C1 segment of cervical spinal cord (tissue), 14 donors: ENCODE measurements at regions not wholly inside any gene's neighbourhood (a gene's known extent, or its start where the extent isn't known, plus 50 kb on each side); places are given as distances from the start of the nearest gene placed in this dataset.

Experiments used
- DNase-seq, 14 donors: peaks; one replicate each; lab custom pipeline; 2025; lab: John Stamatoyannopoulos, UW

DNA sequence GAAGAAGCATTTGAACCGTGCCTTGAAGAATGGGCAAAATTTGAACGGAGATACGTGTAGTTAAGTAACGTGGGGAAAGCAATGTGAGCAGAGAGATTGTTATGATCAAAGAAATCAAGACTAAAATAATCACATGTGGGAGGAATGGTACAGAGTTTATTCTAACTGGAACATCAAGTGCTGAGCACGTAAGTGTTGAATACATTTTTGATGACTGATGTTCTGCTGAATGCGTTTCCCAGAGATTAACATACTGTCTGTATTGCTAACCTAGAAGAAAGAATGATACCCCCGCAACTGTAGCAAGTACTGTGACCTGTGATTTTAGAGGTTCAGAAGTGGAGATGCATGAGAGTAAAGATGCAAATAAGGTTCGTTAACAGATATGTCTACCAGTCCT is 146.9 kb upstream of the EPHA7 start:
- DNase-seq = no peak

DNA sequence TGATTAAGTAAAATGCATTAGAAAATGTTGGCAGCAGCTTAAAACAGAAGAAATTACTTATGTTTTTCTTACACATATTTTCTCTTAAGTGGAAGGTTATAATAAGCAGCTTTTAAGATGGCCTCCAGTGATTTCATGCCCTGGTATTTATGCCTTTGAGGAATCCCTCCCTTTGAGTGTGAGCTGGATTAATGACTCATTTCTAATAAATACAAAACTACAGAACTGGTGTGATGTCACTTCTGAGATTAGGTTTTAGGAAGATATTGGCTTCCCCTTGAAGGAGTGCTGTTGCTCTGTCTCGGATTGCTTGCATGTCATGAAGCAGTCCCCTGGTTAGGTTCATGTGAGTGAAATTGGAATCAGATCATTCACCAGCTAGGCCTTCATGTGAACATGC is 143.2 kb upstream of the EPHA7 start:
- DNase-seq = no peak

DNA sequence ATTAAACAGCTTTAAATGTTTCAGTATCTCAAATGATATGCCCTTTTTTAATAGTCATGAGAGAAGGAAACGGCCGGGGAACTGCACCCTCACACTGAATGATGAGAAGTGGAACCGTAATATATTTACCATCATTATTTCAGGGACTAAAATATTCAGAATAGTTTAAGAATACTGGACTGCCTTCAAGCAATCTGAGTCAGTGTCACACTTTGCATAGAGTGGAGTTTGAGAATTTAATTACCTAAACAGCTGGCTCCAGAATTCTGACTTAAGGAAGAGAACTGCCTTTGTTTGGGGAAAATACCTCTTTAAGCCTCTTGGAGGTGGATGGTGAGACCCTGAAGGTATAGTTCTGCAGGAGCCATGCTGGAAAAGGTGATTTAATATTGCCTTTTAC is 135.9 kb upstream of the EPHA7 start:
- DNase-seq = no peak

DNA sequence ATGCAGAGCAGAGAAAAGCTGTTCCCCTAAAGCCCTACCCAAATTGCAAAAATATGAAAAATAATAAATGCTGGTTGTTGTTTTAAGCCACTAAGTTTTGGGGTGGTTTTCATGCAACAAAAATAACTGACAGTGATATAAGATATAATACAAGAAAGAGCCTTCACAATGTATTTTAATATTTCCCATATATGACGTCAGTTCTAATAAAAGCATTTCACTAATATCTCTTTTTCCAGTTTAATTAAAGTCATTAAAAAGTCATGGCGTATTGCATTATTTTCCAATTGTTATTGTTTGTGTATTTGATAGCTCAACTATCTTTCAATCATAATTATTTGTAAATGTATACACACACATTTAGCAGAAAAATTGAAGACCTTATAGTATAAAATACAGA is 134.7 kb upstream of the EPHA7 start:
- DNase-seq = no peak

DNA sequence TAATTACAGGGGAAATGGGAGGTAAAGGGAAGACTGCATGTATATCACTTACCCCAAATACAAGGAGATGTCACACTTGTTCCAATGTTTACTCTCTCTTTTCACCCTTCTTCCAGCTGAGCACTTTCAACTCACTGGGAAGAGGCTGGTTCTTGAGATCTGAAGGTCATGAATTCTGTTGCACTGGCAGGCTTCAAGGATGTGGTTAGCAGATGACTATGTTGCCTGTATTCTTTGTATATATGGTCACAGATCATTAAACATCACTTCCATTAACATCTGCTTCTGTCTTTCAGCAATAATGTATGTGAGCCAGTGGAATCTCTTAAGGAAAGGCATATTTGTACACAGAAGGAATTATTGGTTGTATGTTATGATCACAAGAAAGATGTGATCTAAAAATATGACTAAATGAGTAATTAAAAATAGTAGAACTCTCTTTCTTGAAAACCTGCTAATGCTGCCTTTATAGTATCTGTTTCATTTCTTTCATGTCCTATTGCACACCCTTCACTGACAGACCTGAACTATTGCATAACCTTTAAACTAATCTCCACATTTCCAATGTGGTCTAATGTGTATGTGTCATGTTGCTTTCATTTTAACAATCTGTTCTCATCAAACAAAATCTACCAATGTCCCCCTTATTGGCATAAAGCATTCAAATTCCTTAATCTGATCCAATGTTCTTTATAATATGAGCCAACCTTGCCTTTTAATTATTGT is 131.4 kb upstream of the EPHA7 start:
- no peak for DNase-seq

DNA sequence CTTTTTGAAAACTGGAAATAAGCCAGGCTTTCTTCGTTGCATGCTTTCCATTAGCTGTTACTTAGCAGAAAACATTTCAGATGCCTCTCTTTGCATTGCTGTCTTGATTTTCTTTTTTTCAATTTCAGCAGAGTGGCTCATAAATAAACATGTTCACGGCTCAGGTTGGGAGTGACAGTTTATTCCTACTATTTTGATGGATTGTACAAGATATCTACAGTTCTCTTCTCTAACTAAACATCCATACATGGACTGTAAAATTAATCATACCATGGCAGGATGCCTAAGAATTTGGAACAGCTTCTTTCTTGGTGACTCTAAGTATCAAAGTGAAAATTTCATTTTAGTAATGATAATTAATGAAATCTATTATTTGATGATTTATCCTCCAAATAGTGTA is 130.5 kb upstream of the EPHA7 start:
- DNase-seq = no peak

DNA sequence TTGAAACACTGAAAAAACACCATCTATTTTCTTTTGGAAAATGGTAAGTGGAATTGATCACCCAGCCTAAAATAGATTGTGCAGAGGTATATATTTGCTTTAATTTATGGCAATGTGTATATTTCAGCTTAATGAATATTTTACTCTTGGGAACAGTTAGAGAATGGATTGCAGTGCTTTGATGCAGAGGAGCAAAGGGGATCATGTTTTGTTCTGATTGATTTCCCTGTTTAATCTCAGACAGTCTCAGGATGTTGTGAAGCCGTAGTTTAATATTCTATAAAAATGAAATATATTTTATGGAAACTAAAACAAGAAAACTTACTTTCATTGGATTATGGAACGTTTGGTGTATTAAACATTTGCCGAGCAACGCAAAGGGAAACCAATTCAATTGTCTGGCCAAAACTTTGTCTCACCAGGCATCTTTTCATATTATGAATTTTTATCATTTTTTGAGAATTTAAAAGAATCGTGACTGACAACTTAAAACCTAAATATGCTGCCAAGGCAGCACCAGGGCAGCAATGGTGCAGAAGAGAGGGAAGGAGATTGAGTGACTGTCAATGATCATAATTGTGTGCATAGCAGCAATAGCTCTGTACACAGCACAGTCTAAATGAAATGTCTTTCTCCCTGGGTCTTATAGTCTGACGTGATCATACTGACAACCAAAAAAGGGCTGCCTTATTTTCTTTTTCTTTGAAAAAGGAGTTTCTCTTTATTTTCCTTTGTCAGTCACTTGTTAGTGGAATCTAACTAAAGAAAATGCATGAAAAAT is 105.5 kb upstream of the EPHA7 start:
- DNase-seq = no peak

DNA sequence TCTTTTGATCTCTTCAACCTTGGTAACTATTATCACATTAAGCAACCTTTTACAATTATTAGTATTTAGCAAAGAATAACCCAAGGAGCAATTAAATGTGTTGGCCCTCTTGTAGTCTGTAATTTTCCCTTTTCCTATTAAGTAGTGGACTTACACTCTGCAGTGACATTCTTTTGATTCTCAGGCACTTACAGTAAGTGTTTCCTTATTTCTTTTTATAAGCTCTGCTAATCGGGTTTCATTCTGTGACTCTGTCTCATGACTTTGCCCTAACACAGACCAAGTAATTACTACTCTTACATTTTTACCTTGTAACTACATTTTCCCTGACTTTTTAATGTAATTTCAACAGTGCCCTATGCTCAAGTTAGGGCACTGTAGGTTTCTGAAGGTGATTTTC is 104.0 kb upstream of the EPHA7 start:
- no peak for DNase-seq

DNA sequence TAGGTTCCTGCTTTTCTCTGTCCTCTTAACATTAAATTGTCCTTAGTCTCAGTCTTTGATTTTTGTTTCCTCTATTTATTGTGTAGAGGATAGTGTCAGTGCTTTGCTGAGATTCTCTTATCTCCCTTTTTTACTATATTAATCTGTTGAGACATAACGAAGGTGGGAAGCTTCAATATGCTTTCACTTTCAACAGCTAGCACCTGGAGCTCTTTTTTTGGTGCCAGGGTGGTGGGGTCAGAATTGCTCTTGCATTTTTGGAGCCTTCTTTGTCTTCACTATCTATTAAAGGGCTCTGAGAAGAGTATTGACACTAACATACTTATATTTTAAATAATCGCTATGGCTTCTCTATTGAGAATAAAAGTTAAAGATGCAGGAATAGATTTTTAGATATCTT is 97.1 kb upstream of the EPHA7 start:
- no peak for DNase-seq

DNA sequence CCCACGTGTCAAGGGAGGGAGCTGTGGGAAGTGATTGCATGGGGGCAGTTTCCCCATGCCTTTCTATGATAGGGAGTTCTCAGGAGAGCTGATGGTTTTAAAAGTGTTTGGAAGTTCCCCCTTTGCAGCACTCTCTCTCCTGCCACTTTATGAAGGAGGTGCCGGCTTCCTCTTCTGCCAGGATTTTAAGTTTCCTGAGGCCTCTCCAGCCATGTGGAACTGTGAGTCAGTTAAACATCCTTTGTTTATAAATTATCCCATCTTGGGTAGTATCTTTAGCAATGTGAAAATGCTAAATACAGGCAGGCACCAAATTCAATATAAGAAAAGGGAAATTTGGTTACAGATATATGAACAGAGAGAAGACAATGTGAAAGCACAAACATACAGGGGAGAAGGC is 96.4 kb upstream of the EPHA7 start:
- no peak for DNase-seq

DNA sequence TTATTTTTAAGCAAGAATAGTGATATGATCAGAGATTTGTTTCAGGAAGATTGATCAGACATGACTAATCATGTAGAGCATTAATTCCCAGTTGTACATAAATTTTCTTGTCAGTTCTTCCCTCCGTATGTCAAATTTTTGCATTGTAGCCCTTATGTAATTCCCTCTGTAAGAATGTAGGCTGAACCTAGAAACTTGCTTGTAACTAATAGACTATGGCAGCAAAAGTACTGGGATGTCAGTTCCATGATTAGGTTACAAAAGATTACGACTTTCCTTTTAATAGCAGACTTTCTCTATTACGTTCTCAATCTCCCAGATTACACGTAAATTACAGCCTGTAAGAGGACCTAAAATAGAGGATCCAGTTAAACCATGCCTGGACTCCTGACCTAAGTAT is 79.4 kb upstream of the EPHA7 start:
- DNase-seq = no peak

DNA sequence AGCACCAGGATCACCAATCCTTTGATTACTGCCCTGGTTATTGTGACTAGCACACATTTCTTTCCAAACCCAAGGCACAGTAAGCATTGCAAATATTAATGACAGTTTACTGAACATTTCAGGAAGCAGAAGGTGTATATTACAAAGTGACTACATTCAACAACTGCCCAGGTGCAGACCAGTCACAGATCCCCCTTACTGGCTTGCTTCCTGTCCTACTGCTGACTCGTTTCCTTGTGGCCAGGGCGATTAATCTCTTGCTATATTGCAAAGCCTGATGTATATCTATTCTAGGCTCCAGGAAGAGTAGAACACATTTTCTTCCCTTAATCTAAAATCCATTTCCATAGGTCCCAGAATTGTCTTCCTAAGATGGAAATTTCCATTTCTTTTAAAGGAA is 77.2 kb upstream of the EPHA7 start:
- DNase-seq = no peak

DNA sequence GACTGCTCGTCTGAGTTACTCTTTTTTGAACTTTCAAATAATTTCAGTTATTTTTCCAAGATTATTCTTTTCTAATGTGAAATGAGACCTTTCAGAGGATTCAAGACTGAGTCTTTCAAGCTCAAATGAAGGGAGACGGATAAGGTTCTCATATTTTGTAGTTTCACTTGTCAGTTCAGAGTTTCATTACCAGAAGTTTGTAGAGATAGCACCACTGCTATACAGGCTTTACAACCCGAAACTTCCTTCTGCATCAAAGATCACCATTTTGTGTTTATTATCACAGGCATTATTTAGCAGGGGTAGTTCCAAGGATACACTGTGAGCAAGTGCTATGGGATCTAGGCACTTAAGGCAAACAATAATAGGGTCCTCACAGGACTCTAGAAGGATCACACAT is 74.7 kb upstream of the EPHA7 start:
- DNase-seq = no peak

DNA sequence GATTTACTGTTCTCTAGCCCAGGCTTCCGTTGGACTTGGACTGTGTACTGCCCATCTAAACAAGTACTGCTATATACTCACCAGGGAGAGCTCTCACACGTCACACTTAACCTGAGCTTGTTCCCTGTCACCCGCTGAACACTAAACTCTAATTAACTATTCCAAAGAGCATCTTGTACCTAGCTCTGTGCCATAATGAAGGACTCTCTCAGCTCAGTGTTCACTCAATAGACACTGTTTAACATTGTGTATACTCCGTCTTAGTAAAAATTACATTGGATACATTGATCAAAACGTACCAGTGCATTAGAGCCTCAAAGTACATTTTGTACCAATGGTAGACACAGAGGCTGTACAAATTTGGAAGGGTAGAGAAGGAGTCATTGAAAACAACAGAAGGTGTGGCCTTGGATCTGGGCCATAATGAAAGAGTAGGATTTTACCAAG is 55.4 kb upstream of the EPHA7 start:
- DNase-seq = no peak

DNA sequence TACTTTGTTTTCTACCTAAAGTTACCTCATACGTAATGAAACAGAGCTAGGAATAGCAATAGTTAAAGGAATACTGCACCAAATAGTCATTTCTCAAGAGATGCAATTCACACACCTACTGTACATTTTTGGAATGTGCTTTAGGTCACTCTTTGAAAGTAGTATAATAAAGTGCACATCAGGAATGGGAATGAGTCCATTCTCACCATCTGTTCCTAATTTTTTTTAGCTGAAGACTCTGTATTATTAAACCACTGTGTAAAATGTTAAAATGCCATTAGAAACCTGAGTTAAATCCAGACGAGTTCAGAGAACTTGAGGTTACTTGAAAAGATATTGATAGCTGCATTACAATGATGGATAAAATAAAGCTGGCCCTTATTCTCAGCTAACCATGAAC is 51.9 kb upstream of the EPHA7 start:
- no peak for DNase-seq
